ENCODE measurements at regions not wholly inside any gene's neighbourhood (a gene's known extent, or its start where the extent isn't known, plus 50 kb on each side); places are given as distances from the start of the nearest gene placed in this dataset.

DNA sequence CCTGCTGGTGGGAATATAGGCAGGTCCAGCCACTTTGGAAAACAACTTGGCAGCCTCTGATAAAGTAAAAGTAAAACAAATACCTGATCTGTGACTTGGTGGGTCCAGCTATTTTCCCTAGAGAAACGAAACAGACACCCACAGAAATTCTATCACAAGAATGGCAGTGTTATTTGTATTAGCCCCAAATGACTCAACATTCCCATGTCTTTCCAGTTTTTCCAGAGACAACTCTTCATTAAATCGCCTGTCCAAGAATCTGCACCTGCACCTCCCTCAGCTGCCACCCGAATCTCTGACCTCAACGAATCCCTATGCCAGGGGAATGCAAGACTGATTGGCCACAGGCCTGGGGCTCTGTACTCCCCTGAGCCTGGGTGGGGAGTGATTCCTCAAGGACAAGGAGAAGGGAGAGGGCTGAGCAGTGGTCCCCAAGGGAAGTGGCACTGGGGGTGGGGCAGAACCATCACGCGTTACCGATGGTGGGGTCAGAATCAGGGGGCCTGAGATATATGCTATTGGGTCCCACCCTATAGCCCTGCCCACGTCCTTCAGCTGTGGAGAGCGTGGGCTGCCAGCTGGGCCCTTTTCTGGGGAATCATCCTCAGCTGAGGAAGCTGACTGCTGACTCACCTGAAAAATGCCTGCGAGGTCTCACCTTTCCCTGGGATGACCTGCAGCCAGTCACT lies 553.0 kb downstream of the PTPRU start:
- no peak overlapping the region for H3K4me3 ChIP-seq (ENCODE audit: low read depth, low read length)
- no peak for DNase-seq (ENCODE audit: low read depth)
- TF ChIP-seq, protein P1, sequence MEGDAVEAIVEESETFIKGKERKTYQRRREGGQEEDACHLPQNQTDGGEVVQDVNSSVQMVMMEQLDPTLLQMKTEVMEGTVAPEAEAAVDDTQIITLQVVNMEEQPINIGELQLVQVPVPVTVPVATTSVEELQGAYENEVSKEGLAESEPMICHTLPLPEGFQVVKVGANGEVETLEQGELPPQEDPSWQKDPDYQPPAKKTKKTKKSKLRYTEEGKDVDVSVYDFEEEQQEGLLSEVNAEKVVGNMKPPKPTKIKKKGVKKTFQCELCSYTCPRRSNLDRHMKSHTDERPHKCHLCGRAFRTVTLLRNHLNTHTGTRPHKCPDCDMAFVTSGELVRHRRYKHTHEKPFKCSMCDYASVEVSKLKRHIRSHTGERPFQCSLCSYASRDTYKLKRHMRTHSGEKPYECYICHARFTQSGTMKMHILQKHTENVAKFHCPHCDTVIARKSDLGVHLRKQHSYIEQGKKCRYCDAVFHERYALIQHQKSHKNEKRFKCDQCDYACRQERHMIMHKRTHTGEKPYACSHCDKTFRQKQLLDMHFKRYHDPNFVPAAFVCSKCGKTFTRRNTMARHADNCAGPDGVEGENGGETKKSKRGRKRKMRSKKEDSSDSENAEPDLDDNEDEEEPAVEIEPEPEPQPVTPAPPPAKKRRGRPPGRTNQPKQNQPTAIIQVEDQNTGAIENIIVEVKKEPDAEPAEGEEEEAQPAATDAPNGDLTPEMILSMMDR (IDR thresholded peaks at IDR 0.05; ENCODE audit: low read depth, low read length, missing control alignments): peak; percentile 14
- in situ Hi-C loops (cut with HindIII; ENCODE audit: low sequenced_read_pairs): no loop called here

DNA sequence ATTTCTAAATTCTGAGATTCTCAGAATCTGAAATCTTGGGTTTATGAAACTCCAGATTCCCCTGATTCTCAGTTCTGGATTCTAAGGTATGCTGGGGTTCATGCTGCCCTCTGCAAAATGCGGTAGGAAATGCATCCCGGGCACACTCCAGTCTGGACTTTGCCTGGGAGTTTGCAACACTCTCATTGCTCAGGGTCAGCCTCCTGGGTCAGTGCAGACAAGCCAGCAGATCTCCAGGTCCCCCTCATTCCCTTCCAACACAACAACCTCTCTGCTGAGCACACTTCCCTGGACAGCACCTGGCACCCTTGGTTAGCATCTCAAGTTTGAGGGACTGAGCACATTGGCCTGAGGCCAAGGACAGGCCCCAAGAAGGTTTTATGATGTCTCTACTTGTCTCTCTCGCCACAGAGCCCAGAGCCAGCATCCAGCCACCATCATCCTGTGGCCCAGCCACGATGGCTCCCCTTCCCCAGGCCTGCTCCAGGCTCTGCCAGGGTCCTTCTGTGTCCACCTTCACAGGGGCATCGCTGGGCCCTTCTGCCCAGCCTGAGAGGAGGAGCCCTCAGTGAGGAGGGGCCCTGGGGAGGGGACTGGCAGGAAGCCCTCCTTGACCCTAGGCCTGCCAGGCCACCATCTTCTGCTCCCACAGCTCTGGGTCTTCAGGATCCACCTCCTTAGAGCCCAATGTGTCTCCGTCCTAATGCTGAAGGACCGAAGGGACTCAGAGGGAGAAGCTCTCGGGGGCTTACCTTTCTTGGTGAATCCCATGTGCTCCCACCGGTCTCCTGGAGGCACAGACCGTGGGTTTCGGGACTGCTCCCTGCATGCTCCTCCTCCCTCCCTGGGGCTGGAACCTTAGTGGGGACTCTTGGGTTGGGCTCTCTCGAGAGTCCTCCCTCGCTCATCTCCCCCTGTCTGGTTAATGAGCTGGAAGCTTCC lies 550.7 kb downstream of the PTPRU start:
- TF ChIP-seq, protein P1 (IDR thresholded peaks at IDR 0.05; ENCODE audit: low read depth, low read length, missing control alignments): no peak
- no peak for DNase-seq (ENCODE audit: low read depth)
- in situ Hi-C loops (cut with HindIII; ENCODE audit: low sequenced_read_pairs): no loop called here
- H3K4me3 ChIP-seq (ENCODE audit: low read depth, low read length): no peak overlapping the region

DNA sequence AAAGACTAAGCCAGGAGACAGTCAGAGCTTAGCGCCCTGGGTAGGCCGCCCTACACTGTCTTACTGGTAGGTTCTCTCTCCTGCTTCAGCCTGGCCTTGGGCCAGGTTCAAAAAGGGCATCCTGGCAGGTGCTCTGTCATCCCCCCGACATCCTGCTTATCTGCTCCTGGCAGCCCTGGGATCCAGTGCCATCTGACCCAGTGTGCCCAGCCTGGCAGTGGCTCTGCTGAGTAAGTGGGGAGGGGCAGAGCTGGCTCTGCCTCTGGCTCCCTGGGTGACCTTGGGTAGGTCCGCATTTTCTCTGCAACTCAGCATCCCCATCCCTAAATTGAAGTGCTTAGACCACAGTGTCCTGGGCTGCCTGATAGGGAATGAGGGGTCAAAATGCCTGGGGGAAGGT lies 549.9 kb downstream of the PTPRU start:
- no peak for DNase-seq (ENCODE audit: low read depth)
- H3K4me3 ChIP-seq (ENCODE audit: low read depth, low read length): no peak overlapping the region
- TF ChIP-seq, protein P1 (IDR thresholded peaks at IDR 0.05; ENCODE audit: low read depth, low read length, missing control alignments): no peak
- in situ Hi-C loops (cut with HindIII; ENCODE audit: low sequenced_read_pairs): no loop called here

DNA sequence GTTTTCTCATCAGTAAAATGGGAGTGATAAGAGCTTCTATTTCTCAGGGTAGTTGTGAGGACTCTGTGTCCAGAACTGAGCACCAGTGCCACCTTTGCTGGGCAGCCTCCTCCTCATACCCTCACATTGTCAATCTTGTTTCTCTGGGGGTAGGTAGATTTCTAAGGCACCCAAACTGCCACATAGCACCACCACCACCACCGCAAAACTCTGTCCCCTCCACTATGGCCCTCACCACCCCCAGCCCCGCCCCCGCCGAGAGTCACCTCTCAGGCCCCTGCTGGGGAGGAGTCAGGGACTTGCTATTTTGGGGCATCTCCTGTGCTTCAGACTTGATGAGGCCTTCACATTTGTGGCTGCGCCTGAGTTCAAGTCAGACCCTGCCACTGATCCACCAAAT lies 549.2 kb downstream of the PTPRU start:
- TF ChIP-seq, protein P1 (IDR thresholded peaks at IDR 0.05; ENCODE audit: low read depth, low read length, missing control alignments): no peak
- H3K4me3 ChIP-seq (ENCODE audit: low read depth, low read length): no peak overlapping the region
- in situ Hi-C loops (cut with HindIII; ENCODE audit: low sequenced_read_pairs): no loop called here
- DNase-seq (ENCODE audit: low read depth): no peak

DNA sequence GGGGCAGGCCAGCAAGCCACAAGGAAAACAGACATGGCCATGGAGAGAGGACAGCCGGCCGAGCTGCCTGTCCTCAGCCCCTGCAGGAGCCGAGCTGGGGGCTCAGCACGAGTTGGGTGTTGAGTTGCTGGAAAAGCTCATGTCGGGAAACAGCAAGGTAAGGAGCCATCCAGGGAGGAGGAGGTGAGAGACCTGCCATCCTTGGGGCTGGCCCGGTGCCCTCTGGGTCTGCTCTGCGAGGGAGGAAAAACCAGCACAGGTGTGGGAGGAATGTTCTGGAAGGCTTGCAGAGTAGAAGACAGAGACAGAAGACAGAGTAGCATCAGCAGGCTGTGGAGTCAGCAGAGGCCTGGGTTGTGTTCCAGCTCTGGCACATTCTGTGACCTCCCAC lies 548.8 kb downstream of the PTPRU start:
- no peak overlapping the region for H3K4me3 ChIP-seq (ENCODE audit: low read depth, low read length)
- no peak for DNase-seq (ENCODE audit: low read depth)
- in situ Hi-C loops (cut with HindIII; ENCODE audit: low sequenced_read_pairs): no loop called here
- TF ChIP-seq, protein P1 (IDR thresholded peaks at IDR 0.05; ENCODE audit: low read depth, low read length, missing control alignments): no peak

DNA sequence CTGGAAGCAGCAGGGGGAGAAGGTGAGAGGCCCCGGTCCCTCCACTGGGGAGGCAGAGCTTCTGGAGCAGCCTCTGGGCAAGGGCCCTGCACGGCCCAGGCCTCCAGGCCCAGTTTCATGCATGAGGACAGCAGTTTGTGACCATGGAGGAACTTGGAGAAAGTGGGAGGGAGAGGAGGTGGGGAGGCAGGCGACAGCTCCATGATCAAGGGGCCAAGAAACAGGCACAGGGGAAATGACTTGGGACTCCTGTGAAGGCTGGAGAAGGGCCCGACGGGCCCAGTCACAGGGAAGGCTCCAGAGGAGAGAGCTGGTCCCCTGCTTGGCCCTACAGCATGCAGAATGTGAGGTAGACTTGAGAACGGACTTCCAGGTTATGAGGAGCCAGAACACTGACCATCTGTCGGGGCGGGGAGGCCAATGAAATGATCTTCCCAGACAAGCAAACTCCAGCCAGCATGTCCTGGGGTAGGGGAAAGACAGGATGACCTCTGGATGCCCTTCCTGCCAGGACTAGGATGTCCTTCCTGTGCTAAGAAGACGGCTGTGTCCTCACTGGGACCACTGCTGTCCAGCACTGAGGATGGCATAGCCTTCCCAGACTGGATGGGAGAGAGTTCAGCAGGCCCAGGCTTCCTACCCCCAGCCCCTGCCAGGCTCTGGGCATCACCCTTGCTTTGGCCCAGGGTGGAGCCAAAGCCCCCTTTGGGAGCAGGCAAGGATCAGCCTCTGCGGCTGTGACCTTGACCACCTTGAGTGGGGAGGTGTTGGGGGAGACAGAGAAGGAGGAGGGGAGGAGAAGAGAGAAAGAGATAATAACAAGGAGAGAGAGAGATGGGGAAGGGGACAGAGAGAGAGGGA lies 548.2 kb downstream of the PTPRU start:
- in situ Hi-C loops (cut with HindIII; ENCODE audit: low sequenced_read_pairs): no loop called here
- DNase-seq (ENCODE audit: low read depth): no peak
- H3K4me3 ChIP-seq (ENCODE audit: low read depth, low read length): no peak overlapping the region
- TF ChIP-seq, protein P1 (IDR thresholded peaks at IDR 0.05; ENCODE audit: low read depth, low read length, missing control alignments): no peak
